AML-193 (cell line): ENCODE measurements at regions not wholly inside any gene's neighbourhood (a gene's known extent, or its start where the extent isn't known, plus 50 kb on each side); places are given as distances from the start of the nearest gene placed in this dataset.
"Not testable (repeated sequence)": the region's sequence is repeated elsewhere in the genome, so short reads cannot be mapped to it uniquely, and the experiment has no call there.

ENCODE experiments used
- DNase-seq, 2 experiments: peaks; one replicate each; lab custom pipeline; 2025; lab: John Stamatoyannopoulos, UW

DNA sequence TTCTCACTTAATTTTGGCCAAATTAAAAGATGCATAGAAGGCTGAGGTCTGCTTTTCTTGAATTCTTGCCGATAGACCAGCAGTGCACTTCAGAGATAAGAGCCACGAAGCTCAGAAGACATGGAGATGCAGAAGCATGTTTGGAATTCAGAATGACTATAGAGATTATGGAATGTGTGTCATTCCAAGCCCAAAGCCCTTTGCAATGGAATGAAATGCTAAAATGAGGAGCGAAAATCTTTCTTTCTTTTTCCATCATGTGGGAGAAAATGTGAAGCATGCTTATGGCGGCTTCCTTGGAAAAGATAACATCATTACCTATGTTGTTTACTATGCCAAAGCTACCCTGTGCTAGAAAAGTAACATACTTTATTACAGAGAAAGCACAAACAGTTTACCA is 257.0 kb upstream of the RNF32 start:
- DNase-seq = no peak

- DNase-seq = no peak
Measured at GRCh38 chr7:156380261-156380660, 260.3 kb upstream of the RNF32 start.

DNA sequence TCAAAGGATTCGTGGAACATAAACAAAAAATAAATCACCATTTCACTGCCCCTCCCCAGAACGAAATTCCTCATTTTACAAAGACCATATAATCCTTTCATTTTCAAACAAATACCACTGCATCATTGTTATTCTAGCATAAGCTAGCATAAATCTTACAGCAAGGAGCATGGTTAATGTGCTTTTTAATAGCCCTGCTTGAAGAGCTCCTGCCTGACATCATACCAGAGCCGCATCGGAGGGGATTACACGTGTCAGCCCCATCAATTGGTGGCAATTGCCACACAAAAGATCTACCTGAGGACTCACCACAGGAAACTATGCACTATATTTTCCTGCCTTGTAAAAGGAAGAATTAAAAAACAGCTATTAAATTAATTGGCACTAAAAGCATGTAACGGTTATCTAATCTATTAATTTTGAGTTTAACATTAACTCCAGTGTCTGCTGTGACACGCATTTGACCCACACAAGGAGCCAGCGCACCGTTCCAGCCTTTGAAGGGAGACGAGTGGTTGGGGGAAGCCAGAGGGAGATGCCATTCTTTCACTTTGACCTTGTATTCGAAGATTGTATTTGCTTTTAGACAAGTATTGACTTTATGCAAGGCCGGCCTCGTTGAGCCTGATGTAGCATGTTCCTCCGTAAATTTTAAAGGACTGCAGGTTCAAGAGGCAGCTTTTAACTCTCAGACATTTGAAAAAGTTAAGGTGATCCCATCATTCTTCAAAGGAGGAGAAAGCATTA is 261.1 kb upstream of the RNF32 start:
- no peak for DNase-seq

DNA sequence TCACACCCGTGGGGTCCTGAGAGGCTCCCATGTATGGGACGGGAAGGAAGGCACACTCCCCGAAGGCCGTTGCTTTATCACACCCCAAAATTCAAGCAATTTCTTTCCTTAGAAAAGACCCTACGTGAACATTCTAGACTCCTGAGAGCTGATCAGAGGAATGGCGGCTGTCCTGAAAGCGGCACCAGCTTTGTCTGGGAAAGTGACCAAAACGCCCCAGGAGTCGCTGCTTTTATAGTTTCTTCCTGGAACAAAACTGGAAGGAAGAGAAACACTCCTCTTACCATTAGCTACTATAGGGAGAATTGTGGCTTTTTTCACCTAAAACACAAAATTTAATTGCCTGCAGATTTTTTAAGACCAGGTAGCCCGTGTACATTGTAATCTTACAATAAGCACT is 261.8 kb upstream of the RNF32 start:
- DNase-seq = no peak

DNA sequence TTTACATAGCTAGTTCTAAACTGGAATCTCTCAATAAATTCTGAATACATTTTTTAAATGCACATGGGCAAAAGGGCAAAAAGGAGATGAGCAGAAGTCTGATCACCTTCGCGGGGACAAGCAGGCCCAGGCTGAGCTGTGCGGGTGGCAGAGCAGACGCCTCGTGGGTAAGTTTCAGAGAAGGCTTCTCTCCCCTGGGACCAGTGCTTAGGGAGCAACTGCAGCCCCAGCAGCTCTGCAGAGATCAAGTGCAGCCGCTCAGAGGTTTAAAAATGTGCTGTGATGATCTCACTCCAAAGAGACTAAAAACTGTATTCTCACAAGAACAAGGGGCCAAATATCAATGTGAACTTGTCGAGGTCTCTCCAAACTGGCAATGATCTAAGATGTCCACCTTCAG is 264.3 kb upstream of the RNF32 start:
- DNase-seq = no peak

GRCh38 chr7:156374335-156374734 is 266.2 kb upstream of the RNF32 start:
- DNase-seq = no peak

DNA sequence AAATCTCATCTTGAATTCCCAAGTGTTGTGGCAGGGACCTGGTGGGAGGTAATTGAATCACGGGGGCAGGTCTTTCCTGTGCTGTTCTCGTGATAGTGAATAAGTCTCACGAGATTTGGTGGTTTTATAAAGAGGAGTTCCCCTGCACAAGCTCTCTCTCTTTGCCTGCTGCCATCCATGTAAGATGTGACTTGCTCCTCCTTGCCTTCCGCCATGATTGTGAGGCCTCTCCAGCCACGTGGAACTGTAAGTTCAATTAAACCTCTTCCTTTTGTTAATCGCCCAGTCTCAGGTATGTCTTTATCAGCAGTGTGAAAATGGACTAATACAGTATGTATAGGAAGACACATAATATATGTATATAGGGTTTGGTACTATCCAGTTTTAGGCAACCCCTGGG is 270.6 kb upstream of the RNF32 start:
- not testable (repeated sequence) for DNase-seq

- no peak for DNase-seq
Measured at GRCh38 chr7:156368053-156368843, 272.3 kb upstream of the RNF32 start.

DNA sequence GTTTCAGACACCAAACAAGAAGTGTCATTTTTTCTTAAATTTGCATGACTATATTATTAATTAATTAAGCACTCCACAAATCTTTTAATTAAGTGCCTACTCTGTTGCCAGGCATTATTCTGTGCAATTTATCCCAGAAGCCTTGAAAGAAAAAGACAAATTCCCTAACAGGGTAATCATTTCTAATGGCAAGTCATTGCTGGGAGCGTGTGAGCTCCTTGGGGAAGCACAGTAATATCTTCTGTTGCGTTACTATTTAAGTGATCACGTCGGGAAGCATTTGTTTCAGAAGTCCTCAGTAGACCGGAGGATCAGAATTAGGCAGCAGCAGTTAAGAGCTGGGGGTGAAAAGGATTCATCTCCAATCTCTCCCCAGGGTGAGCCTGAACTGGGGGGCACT is 276.8 kb upstream of the RNF32 start:
- DNase-seq = no peak

- no peak for DNase-seq
Measured at GRCh38 chr7:156360835-156361234, 279.7 kb upstream of the RNF32 start.

DNA sequence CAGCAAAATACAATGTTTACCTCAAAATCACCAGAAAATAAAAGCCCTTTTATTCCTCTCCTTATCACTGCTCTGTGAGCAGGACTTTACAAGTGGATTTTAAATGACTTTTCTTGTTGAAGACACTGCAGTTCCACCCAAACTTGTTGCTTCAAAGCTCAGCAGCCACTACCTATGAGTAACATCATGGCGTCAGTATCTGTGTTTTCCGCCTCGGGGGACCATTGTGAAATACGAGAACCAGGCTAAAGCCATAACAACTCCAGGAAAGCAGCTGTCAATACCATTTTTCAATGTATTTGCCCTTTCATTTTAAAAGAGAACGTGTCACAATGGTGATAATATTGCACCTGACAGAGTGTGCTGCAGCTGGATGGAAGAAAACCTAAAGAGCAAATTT is 284.0 kb upstream of the RNF32 start:
- DNase-seq = no peak

DNA sequence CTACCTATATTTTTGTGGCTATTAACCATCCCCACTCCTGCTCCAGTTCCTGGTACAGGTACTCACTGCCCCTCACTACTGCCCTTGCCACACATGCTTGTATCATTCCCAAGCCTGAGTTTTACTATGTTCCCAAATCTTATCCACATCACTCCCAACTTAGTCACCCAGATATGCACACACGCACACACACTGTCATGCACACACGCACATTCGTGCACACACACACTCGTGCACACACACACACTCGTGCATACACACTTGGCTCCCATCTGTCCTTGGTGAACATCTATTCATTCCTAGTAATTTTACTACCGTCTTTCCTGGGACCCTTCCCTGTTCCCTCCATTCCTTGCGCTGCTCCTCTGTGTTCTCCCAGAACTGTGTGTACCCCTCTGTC is 287.2 kb upstream of the RNF32 start:
- DNase-seq = no peak

DNA sequence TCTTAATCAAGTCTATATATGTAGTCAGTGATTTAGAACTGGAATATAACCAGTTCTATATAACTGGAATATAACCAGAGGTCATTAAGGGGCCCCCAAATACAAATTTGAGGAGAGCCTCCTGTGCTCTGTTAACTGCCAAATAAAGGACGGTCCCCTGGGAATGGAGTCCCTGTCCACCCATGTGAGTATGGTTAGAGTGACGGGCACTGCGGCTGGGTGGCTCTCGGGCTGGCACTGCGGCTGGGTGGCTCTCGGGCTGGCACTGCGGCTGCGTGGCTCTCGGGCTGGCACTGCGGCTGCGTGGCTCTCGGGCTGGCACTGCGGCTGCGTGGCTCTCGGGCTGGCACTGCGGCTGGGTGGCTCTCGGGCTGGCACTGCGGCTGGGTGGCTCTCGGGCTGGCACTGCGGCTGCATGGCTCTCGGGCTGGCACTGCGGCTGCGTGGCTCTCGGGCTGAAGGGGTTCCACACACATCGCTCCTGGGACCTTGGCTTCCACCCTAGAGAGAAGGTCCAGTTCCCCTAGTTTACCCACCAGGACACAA is 292.8 kb upstream of the RNF32 start:
- DNase-seq = not testable (repeated sequence)

DNA sequence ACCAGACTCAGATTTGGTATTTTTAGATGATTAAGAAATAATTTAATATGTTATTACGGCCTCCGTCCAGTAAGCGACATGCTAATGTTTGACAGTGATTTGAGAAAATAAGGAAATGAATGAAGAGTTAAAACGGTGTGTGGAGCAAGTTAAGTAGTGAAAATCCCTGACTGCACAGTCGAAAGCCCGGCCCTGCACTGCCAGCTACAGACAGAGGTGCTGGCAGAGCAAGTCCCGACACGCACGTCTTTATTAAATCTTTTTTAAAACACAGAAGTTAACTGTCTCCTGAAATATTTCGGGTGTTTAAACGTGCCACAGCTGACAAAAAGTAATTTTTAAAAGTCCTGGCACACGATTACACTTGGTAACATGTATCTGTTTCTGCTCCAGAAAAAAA is 293.4 kb upstream of the RNF32 start:
- no peak for DNase-seq

DNA sequence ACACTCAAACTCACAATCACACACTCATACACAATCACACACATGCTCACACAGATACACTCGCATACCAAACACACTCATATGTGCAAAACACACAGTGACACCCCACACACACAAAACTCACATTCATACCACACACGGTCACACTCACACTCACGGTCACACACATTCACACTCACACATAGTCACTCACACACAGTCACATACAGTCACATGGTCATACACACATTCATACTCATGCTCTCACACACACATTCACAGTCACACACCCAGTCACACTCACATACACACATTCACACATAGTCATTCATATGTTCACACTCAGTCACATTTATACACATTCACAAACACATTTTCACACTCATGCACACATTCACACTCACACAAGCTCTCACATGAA is 296.0 kb upstream of the RNF32 start:
- no peak for DNase-seq

- DNase-seq = no peak
Measured at GRCh38 chr7:156334636-156335035, 305.9 kb upstream of the RNF32 start.

- no peak for DNase-seq
Measured at GRCh38 chr7:156327916-156328315, 312.7 kb upstream of the RNF32 start.

DNA sequence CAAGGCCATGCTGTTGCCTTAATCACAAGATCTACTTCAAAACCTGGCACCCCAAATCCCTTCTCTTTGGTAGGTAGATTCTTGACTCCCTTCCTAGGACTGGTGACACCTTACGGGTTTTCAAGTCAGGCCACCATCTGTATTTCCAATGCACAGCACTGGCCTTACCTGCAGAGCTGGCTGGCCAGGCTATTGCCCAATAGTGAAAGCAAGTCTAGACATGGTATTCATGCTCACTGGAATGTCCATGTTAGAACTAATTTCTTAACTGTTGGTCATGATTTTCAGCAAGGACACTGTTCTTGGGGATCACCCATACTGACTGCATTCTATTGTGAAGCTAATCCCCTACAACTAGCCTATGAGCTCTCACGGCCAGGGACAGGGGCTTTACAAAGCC is 313.1 kb upstream of the RNF32 start:
- DNase-seq = no peak

DNA sequence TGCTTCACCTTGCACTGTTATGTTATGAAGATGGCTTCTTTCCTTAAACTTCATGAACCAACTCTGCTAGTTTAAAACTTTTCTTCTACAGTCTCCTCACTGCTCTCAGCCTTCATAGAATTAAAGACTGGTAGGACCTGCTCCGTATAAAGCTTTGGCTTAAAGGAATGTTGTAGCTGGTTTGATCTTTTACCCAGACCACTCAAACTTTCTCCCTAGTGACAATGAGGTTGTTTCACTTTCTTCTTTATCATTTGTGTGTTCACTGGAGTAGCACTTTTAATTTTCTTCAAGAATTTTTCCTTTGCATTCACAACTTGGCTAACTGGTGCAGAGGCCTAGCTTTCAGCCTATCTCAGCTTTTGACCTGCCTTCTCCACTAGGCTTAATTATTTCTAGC is 316.4 kb upstream of the RNF32 start:
- DNase-seq = no peak

- not testable (repeated sequence) for DNase-seq
Measured at GRCh38 chr7:156321430-156321829, 319.1 kb upstream of the RNF32 start.

- no peak for DNase-seq
Measured at GRCh38 chr7:156318926-156319325, 321.6 kb upstream of the RNF32 start.

GRCh38 chr7:156318426-156318825 is 322.1 kb upstream of the RNF32 start:
- DNase-seq = no peak

GRCh38 chr7:156309016-156309620 is 331.5 kb upstream of the RNF32 start:
- no peak for DNase-seq
